ENCODE measurements at regions not wholly inside any gene's neighbourhood (a gene's known extent, or its start where the extent isn't known, plus 50 kb on each side); places are given as distances from the start of the nearest gene placed in this dataset.

DNA sequence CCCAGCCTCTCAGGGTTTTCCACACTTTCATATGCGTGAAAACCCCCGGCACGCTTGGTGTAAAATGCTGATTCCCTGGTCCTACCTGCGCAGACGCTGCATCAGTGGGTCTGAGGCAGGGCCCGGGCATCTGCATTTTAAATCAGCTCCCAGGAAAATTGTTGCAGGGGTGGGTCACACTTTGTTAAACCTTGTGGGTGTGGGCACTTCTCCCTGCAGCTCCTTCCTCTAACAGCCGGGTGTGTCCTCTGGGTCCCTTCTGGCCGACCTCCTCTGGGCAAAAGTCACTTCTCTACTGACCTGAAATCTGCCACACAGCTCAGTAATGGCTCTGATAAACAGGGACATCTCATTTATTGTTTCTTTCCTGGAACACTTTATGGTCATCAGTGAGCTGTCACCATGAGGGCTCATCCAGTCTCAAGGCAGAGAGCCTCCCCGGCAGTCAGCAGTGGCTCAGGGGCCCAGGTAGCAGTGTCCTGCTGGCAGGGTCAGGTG, 52.8 kb upstream of the TMPRSS2 start:
- no peak for DNase-seq

DNA sequence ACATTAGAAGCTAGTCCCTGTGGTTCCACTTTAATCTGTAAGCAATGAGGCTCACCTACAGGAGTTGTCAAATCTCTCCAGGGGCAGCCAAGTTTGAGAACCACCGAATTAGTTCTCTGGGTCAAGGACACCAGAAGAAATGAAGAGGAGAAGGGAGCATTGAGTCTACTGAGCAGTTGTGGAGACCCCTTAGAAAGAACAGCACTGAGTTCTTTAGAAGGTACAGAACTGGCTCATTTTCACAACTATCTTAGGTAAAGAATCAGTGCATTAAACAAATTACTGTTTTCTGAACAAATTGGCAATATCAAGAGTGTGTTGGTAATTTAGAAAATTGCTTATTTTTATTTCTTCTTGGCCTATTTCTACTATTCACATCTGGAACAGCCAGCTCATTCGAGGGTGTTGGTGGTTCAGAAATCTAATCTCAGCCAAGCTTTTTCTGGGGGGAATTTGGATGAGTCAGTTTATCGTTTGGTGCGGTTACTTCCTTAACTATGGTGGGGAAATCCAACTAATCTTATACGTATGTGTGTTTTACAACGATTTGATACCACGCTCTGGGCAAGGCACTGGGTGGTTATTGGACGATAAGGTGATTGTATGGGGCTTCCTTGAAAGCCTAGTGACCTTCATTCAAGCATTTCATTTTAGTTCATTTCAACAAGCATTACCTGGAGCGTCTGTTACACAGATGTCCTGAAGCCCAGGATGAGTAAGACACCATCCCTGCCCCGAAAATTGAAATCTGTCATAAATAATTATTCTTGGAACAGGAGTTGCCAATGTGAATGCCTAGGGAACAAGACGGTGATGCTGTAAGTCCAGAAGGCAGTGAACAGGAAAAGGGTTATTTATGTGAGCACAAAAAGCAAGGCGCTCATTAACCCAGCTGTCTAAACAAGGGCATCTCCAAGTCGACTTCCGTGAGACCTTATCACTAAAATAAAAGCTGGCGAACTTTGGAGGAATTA, 52.0 kb upstream of the TMPRSS2 start:
- peak; percentile 44 for DNase-seq

DNA sequence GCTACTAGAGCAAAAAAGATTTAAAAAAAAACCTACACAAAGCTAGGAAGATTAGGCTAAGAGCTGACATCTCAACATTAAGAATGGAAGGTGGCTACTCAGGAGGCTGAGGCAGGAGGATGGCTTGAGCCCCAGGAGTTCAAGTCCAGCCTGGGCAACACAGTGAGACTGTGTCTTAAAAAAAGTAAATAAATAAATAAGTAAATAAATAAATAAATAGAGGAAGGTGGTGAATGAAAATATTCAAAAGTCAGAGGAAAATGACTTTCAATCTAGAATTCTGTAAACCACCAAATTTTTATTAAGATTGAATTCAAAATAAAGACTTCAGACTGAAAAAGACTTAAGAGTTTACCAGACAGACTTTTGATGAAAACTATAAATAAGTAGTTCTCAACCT, 50.9 kb upstream of the TMPRSS2 start:
- no peak for DNase-seq

DNA sequence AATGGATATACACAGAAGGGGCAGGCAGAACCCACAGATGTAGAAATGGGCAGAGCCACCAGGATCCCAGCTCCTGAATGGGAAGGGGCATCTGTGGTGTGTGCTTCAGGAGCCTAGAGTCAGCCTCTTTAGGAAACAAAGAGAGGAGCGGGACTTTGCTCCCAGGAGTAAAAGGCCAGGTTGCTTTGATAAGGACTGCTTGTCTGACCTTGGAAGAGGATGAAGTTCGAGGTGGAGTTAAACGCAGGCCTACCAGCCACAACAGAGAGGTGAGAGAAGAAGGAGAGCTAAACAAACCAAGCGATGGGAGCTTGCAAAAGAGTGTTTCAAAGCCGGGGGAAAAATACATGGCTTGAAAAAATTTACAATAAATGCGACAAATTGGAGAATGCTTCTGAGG, 49.9 kb upstream of the TMPRSS2 start:
- DNase-seq: no peak
